ENCODE measurements at regions not wholly inside any gene's neighbourhood (a gene's known extent, or its start where the extent isn't known, plus 50 kb on each side); places are given as distances from the start of the nearest gene placed in this dataset.

GRCh38 chr2:163264341-163264740 lies 425.8 kb upstream of the KCNH7 start:
- no peak for DNase-seq

GRCh38 chr2:163259489-163259888 lies 420.9 kb upstream of the KCNH7 start:
- DNase-seq = no peak

- DNase-seq = no peak
Measured at GRCh38 chr2:163255086-163255485, 416.5 kb upstream of the KCNH7 start.

- DNase-seq = no peak
Measured at GRCh38 chr2:163253621-163254285, 415.2 kb upstream of the KCNH7 start.

- no peak for DNase-seq
Measured at GRCh38 chr2:163252199-163252598, 413.6 kb upstream of the KCNH7 start.

GRCh38 chr2:163248376-163249253 lies 410.0 kb upstream of the KCNH7 start:
- DNase-seq = no peak

- no peak for DNase-seq
Measured at GRCh38 chr2:163247847-163248220, 409.3 kb upstream of the KCNH7 start.

- DNase-seq = no peak
Measured at GRCh38 chr2:163247156-163247846, 408.7 kb upstream of the KCNH7 start.

- DNase-seq = no peak
Measured at GRCh38 chr2:163246135-163246534, 407.6 kb upstream of the KCNH7 start.

- no peak for DNase-seq
Measured at GRCh38 chr2:163236553-163236952, 398.0 kb upstream of the KCNH7 start.

- no peak for DNase-seq
Measured at GRCh38 chr2:163231666-163232065, 393.1 kb upstream of the KCNH7 start.

GRCh38 chr2:163213661-163214081 lies 375.1 kb upstream of the KCNH7 start:
- no peak for DNase-seq

- no peak for DNase-seq
Measured at GRCh38 chr2:163210430-163210918, 371.9 kb upstream of the KCNH7 start.

GRCh38 chr2:163207693-163208370 lies 369.3 kb upstream of the KCNH7 start:
- no peak for DNase-seq

GRCh38 chr2:163205589-163206254 lies 367.2 kb upstream of the KCNH7 start:
- no peak for DNase-seq

GRCh38 chr2:163200741-163201140 lies 362.2 kb upstream of the KCNH7 start:
- DNase-seq = no peak

GRCh38 chr2:163198972-163199371 lies 360.4 kb upstream of the KCNH7 start:
- DNase-seq = no peak

GRCh38 chr2:163198007-163198406 lies 359.4 kb upstream of the KCNH7 start:
- no peak for DNase-seq

- DNase-seq = no peak
Measured at GRCh38 chr2:163191372-163191771, 352.8 kb upstream of the KCNH7 start.

- DNase-seq = no peak
Measured at GRCh38 chr2:163187995-163188655, 349.6 kb upstream of the KCNH7 start.

- DNase-seq = no peak
Measured at GRCh38 chr2:163187119-163187518, 348.6 kb upstream of the KCNH7 start.

- DNase-seq = no peak
Measured at GRCh38 chr2:163185160-163185559, 346.6 kb upstream of the KCNH7 start.

Measured in activated gamma-delta T cell (primary cell).